Skeletal muscle tissue (tissue), 3 donors: ENCODE measurements at regions not wholly inside any gene's neighbourhood (a gene's known extent, or its start where the extent isn't known, plus 50 kb on each side); places are given as distances from the start of the nearest gene placed in this dataset.
"Not testable (repeated sequence)": the region's sequence is repeated elsewhere in the genome, so short reads cannot be mapped to it uniquely, and the experiment has no call there.

Experiments used
- H3K27ac ChIP-seq: one replicate; pipeline ENCODE4 v1.7.0; 2013; ENCODE audit warnings: mild to moderate bottlenecking, low read depth, low read length, inconsistent platforms
- H3K27me3 ChIP-seq, 3 donors: one replicate each; pipeline ENCODE4 v1.7.0; 2013; ENCODE audit warnings: low read length in 3 of 3; ENCODE audit not compliant: control insufficient read depth in 3 of 3, insufficient read depth in 3 of 3
- H3K36me3 ChIP-seq, 3 donors: one replicate each; pipeline ENCODE4 v1.7.0; 2013; ENCODE audit warnings: low read length in 3 of 3; ENCODE audit not compliant: control insufficient read depth in 3 of 3, insufficient read depth in 3 of 3
- H3K4me1 ChIP-seq, 3 donors: one replicate each; pipeline ENCODE4 v1.7.0; 2013; ENCODE audit warnings: low read length in 3 of 3, mild to moderate bottlenecking in 3 of 3; ENCODE audit not compliant: control insufficient read depth in 3 of 3, insufficient read depth in 3 of 3
- H3K4me3 ChIP-seq, 3 donors: one replicate each; pipeline ENCODE4 v1.7.0; 2013; ENCODE audit warnings: low read length in 3 of 3
- H3K9ac ChIP-seq, 3 donors: one replicate each; pipeline ENCODE4 v1.7.0; 2013; ENCODE audit warnings: low read length in 3 of 3, mild to moderate bottlenecking in 3 of 3, moderate library complexity in 2 of 3, low read depth in 1 of 3
- H3K9me3 ChIP-seq, 3 donors: one replicate each; pipeline ENCODE4 v1.7.0; 2013; ENCODE audit warnings: low read length in 3 of 3; ENCODE audit not compliant: control insufficient read depth in 3 of 3
- donor health status: Osteomylitis.

DNA sequence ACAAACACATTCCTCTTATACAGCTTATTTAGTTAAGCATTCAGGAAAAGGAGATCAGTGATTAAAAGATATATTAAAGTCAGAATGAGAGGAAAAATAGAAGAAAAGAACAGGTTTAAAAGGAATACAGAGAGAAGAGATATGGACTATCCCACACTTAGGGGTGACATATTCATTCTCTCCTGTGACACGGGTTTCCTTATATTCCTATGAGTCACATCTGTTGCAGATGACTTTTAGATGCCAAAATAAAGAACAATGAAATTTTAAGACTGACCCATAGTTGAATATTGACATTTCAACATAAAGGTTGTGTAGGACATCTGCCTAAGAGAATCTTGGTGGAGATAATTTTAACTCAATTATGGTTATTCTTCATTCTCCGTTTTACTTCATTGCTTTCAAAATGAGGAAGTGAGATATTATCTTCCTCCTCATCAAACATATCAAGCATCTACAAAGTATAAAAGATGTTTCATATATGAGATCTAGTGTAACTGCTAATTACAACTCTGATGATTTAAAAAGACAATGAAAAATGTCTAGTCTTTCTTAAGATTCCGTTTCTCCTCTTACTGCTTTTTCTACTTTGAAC is 1336.7 kb upstream of the CITED2 start:
- no peaks in the 10 kb centered on the region for H3K9me3 ChIP-seq

DNA sequence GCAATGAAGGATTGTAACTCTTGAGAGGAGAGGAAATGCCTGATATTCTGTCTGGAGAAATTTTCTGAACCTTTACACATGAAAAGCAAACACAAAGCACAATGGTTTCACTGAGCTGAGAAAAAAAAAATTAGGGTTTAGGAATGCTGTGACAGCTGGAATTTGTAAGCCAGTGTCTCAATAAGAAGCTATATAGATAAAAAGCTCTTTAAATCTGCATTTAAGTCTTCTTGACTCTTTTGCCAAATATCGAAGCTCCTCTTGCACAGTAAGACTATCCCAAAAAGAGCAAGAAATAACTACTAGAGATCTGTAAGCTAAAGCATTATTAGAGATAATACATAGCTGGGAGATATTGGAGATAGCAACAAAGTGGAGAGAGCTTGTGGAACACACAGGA is 1334.0 kb upstream of the CITED2 start:
- no peaks in the 10 kb centered on the region for H3K27me3 ChIP-seq
- H3K27ac ChIP-seq = no peak overlapping the region
- no peaks in the 10 kb centered on the region for H3K36me3 ChIP-seq
- H3K4me3 ChIP-seq = no peak overlapping the region
- H3K9me3 ChIP-seq = no peaks in the 10 kb centered on the region
- no peaks in the 10 kb centered on the region for H3K4me1 ChIP-seq
- no peak overlapping the region for H3K9ac ChIP-seq

More for the DNA sequence above, 1336.7 kb upstream of the CITED2 start:
- H3K27me3 ChIP-seq = no peaks in the 10 kb centered on the region
- no peak overlapping the region for H3K9ac ChIP-seq
- no peak overlapping the region for H3K27ac ChIP-seq
- H3K4me3 ChIP-seq = no peak overlapping the region
- H3K36me3 ChIP-seq = no peaks in the 10 kb centered on the region
- no peaks in the 10 kb centered on the region for H3K4me1 ChIP-seq

DNA sequence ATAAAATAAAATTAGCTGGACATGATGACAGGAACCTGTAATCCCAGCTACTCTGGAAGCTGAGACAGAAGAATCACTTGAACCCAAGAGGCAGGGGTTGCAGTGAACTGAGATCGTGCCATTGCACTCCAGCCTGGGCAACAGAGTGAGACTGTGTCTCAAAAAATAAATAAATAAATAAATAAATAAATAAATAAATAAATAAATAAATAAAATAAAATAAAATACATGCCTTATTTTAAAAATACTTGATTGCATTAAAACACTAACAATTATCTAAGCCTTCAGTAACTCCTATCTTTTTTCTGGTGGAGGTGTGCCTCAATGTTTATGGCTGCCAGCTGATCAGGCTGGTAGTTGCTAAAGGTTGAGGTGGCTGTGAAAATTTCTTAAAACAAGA is 1329.6 kb upstream of the CITED2 start:
- H3K4me1 ChIP-seq, H3K27me3 ChIP-seq, H3K27ac ChIP-seq, H3K9ac ChIP-seq, H3K36me3 ChIP-seq, H3K4me3 ChIP-seq, H3K9me3 ChIP-seq: not testable (repeated sequence)

DNA sequence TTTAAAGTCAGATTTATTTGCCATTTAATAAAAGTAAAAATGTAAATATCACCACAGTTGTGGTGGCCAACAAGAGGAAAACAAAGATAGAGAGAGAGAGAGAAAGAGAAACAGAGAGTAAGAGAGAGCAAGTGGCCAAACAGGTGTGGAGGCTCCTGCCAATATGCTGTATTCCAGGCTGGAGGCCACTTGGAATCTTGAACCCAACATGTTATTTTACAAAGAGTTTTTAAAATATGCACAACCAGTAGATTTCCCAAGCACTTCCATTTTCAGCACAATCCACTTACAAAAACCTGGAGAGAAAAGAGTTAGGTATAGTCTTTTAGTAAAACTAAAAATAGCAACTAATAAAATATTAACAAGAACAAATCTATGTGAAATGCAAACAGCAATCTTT is 1323.1 kb upstream of the CITED2 start:
- no peaks in the 10 kb centered on the region for H3K4me1 ChIP-seq
- H3K9me3 ChIP-seq = peaks cover 0 to 2% (median 2%) of the 10 kb centered on the region in 3 donors
- no peaks in the 10 kb centered on the region for H3K36me3 ChIP-seq
- no peak overlapping the region for H3K4me3 ChIP-seq
- H3K27me3 ChIP-seq = no peaks in the 10 kb centered on the region
- H3K9ac ChIP-seq = no peak overlapping the region
- H3K27ac ChIP-seq = no peak overlapping the region

DNA sequence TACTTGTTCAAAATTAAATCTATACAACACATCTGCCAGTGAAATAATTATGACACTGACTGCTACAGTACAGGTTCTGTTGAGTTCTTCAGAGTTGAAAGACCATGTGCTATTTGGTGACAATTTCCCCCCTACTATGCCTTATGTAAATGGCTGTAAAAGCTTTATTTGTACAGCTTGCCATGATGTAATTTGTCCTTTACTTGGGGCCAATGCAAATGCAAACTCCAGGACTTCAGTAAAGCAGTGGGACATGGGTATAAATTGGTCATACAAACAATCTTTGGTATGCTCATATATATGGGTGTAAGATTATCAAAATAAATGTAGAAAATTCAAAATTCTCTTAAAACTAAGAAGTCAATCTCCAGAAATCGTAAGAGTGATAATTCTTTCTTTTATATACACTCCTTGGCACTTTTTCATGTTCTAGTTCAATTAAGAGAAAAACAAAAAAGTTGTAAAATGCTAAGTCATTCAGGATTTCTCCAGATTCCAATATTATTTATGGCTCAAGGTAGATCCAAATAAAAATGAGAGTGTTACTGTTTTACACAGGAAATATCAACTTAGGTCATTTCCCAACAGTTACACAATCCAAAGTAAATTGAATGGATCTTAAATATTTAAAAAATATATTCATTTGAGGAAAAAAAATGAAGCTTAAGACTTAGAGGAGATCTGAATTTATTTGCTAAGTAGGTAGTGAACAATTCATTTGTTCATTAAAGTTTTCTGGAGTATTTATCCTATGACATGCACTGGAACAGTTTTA is 1310.5 kb upstream of the CITED2 start:
- no peak overlapping the region for H3K9ac ChIP-seq
- no peaks in the 10 kb centered on the region for H3K9me3 ChIP-seq
- no peak overlapping the region for H3K4me3 ChIP-seq
- H3K27ac ChIP-seq = no peak overlapping the region
- H3K27me3 ChIP-seq = no peaks in the 10 kb centered on the region
- no peaks in the 10 kb centered on the region for H3K4me1 ChIP-seq
- H3K36me3 ChIP-seq = no peaks in the 10 kb centered on the region

DNA sequence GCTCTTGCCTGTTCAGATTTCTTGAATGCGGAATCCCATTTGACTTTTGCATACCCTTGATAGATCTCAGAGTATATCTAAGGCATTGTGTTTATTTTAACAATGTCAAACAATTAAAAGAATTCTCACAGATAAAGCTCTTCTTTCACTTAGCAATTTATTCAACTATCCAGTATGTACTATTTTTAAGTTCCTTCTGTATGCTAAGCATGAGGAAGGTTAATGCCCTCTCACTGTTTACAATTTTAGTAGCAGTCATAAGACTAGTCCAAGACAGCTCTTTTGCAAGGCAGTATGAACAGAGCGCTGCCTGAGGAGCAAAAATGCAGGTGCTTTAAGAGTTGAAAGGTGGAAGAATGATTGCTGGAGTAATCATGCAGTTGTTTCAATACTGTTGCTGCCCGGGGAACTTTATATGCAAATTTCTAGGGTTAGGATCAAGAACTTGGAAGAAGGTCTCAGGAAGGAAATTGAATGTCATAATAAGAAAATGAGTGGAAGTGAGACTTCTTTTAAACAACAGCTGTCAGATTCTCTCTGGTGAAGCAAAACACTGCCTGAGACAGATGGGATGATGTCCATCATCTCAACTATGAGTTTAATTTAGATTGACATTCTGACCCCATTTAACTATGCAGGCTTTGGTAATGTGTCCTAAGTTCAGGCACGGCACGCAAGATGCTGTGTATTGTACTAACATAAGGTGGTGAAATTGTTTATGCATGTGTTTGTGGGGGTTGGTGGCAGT is 1303.5 kb upstream of the CITED2 start:
- no peak overlapping the region for H3K27ac ChIP-seq
- H3K4me1 ChIP-seq = no peaks in the 10 kb centered on the region

DNA sequence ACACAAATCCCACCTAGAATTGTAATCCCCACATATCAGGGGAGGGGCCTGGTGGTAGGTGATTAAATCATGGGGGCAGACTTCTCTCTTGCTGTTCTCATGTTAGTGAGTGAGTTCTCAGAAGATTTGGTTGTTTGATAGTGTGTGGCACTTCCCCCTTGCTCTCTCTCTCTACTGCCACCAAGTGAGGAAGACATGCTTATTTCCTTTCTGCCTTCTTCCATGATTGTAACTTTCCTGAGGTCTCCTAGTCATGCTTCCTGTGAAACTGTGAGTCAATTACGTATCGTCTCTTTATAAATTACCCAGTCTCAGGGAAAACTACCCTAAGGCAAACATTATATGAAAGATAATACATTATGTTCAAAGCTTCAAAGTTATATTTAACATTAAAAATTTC is 1297.5 kb upstream of the CITED2 start:
- H3K36me3 ChIP-seq = no peaks in the 10 kb centered on the region
- H3K4me3 ChIP-seq = no peak overlapping the region
- no peaks in the 10 kb centered on the region for H3K27me3 ChIP-seq
- no peak overlapping the region for H3K27ac ChIP-seq
- H3K9me3 ChIP-seq = no peaks in the 10 kb centered on the region
- no peak overlapping the region for H3K9ac ChIP-seq
- no peaks in the 10 kb centered on the region for H3K4me1 ChIP-seq

More for the DNA sequence above, 1303.5 kb upstream of the CITED2 start:
- H3K27me3 ChIP-seq = no peaks in the 10 kb centered on the region
- no peaks in the 10 kb centered on the region for H3K9me3 ChIP-seq
- no peaks in the 10 kb centered on the region for H3K36me3 ChIP-seq
- no peak overlapping the region for H3K9ac ChIP-seq
- H3K4me3 ChIP-seq = no peak overlapping the region

DNA sequence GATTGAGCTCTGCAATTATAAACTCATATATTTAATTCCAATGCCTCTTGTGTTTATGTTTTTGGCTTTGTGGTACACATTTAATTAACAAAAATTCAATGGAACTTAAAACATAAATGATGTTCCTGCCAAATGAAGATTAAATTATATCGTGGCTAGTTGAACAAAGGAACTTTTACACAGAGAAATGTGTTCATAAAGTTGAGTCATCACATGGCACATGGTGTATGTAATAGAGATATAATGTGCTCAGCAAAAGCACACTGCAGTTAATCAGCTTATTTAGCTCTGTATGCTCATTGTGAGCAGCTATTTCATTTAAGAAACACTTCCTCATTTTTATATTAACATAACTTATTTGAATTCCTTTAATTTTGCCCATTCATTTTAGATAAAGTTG is 1295.6 kb upstream of the CITED2 start:
- no peaks in the 10 kb centered on the region for H3K4me1 ChIP-seq
- no peak overlapping the region for H3K9ac ChIP-seq
- H3K9me3 ChIP-seq = no peaks in the 10 kb centered on the region
- H3K27ac ChIP-seq = no peak overlapping the region
- no peak overlapping the region for H3K4me3 ChIP-seq
- no peaks in the 10 kb centered on the region for H3K36me3 ChIP-seq
- H3K27me3 ChIP-seq = no peaks in the 10 kb centered on the region

DNA sequence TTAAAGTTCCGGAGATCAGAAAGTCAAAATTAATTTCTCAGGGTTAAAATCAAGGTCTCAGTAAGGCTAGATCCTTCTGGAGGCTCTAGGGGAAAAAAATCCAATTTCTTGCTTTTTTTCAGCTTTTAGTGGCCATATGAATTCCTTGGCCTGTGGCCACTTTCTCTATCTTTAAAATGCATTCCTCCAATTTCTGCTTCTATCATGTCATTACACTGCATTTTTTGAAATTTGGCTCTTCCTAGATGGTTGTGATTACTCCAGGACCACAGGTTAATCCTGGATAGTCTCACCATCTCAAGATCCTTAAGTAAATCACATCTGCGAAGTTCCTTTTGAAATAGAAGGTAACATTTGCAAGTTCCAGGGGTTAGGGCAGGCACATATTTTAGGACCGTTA is 1294.9 kb upstream of the CITED2 start:
- Histone ChIP-seq H3K4me1 (no peaks in the 10 kb centered on the region), H3K4me3 (no peak overlapping the region), H3K9me3 (no peaks in the 10 kb centered on the region), H3K36me3 (no peaks in the 10 kb centered on the region), H3K27me3 (no peaks in the 10 kb centered on the region), H3K9ac (no peak overlapping the region), H3K27ac (no peak overlapping the region)

DNA sequence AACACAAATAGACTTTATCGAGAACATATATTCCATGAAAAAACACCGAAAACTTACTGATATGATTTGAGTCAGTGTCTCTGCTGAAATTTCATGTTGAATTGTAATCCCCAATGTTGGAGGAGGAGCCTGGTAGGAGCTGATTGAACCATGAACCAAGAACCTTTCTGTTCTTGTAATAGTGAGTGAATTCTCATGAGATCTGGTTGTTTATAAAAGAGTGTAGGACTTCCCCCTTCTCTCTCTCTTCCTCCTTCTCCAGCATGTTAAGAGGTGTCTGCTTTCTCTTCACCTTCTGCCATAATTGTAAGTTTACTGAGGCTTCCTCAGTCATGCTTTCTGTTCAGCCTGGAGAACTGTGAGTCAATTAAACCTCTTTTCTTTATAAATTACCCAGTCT is 1289.3 kb upstream of the CITED2 start:
- Histone ChIP-seq H3K9ac (no peak overlapping the region), H3K9me3 (no peaks in the 10 kb centered on the region), H3K36me3 (no peaks in the 10 kb centered on the region), H3K4me3 (no peak overlapping the region), H3K27ac (no peak overlapping the region), H3K27me3 (no peaks in the 10 kb centered on the region), H3K4me1 (no peaks in the 10 kb centered on the region)
